GM19351 (cell line): ENCODE measurements at regions not wholly inside any gene's neighbourhood (a gene's known extent, or its start where the extent isn't known, plus 50 kb on each side); places are given as distances from the start of the nearest gene placed in this dataset.
"Not testable (repeated sequence)": the region's sequence is repeated elsewhere in the genome, so short reads cannot be mapped to it uniquely, and the experiment has no call there.

ENCODE experiments used
- ATAC-seq: cut with Tn5 transposase; IDR thresholded peaks from one replicate; pipeline ENCODE4 v1.9.1; 2021; ENCODE audit warnings: mild to moderate bottlenecking, moderate library complexity; ENCODE audit not compliant: unreplicated experiment

- ATAC-seq: no peak
Observed at GRCh38 chr6:53446151-53446550, 97.4 kb upstream of the ELOVL5 start.

GRCh38 chr6:53441761-53442160, 93.0 kb upstream of the ELOVL5 start:
- ATAC-seq: no peak

GRCh38 chr6:53441035-53441493, 92.3 kb upstream of the ELOVL5 start:
- ATAC-seq: peak; percentile 73

- no peak for ATAC-seq
Observed at GRCh38 chr6:53440336-53440945, 91.7 kb upstream of the ELOVL5 start.

GRCh38 chr6:53439556-53439955, 90.8 kb upstream of the ELOVL5 start:
- no peak for ATAC-seq

- no peak for ATAC-seq
Observed at GRCh38 chr6:53437557-53438202, 88.9 kb upstream of the ELOVL5 start.

GRCh38 chr6:53436526-53437303, 88.0 kb upstream of the ELOVL5 start:
- ATAC-seq: no peak

- ATAC-seq: no peak
Observed at GRCh38 chr6:53433951-53434285, 85.2 kb upstream of the ELOVL5 start.

- ATAC-seq: no peak
Observed at GRCh38 chr6:53433261-53433950, 84.7 kb upstream of the ELOVL5 start.

GRCh38 chr6:53432318-53433161, 83.8 kb upstream of the ELOVL5 start:
- no peak for ATAC-seq

- no peak for ATAC-seq
Observed at GRCh38 chr6:53431704-53432103, 83.0 kb upstream of the ELOVL5 start.

- no peak for ATAC-seq
Observed at GRCh38 chr6:53429401-53429800, 80.7 kb upstream of the ELOVL5 start.

GRCh38 chr6:53428886-53429285, 80.1 kb upstream of the ELOVL5 start:
- ATAC-seq: no peak

GRCh38 chr6:53426667-53427270, 78.0 kb upstream of the ELOVL5 start:
- ATAC-seq: peak; percentile 92

- no peak for ATAC-seq
Observed at GRCh38 chr6:53426117-53426516, 77.4 kb upstream of the ELOVL5 start.

- no peak for ATAC-seq
Observed at GRCh38 chr6:53424976-53425718, 76.4 kb upstream of the ELOVL5 start.

- no peak for ATAC-seq
Observed at GRCh38 chr6:53424300-53424699, 75.5 kb upstream of the ELOVL5 start.

GRCh38 chr6:53423560-53423959, 74.8 kb upstream of the ELOVL5 start:
- ATAC-seq: not testable (repeated sequence)

- ATAC-seq: no peak
Observed at GRCh38 chr6:53419026-53419425, 70.3 kb upstream of the ELOVL5 start.
